ENCODE measurements at regions not wholly inside any gene's neighbourhood (a gene's known extent, or its start where the extent isn't known, plus 50 kb on each side); places are given as distances from the start of the nearest gene placed in this dataset.
A peak's percentile ranks its signal among the peaks of the same experiment; 100 is the strongest.

- no peak overlapping the region for H3K27ac ChIP-seq (ENCODE audit: low read length)
- DNase-seq (no peak), ATAC-seq (no peak)
- no peaks in the 10 kb centered on the region for H3K9me3 ChIP-seq (ENCODE audit: control insufficient read depth, insufficient read depth, low read length)
- intact Hi-C loops (cut with micrococcal nuclease) = no loop called here
- H3K9me3 Mint-ChIP-seq = peaks cover 0 to 5% of the 10 kb centered on the region in 2 donors
- no peak overlapping the region for H3K4me3 Mint-ChIP-seq
- no peaks in the 10 kb centered on the region for H3K4me1 Mint-ChIP-seq
- no peaks in the 10 kb centered on the region for H3K36me3 ChIP-seq (ENCODE audit: control insufficient read depth, insufficient read depth, low read length)
- H3K4me3 ChIP-seq (ENCODE audit: low read length) = no peak overlapping the region
- no peak for TF ChIP-seq CTCF (IDR thresholded peaks at IDR 0.05)
- H3K4me1 ChIP-seq (ENCODE audit: control insufficient read depth, insufficient read depth, low read length) = no peaks in the 10 kb centered on the region
- peaks cover 0 to 3% of the 10 kb centered on the region in 2 donors for H3K27me3 Mint-ChIP-seq (ENCODE audit: low read depth in 2 of 2)
- no peak overlapping the region for H3K27ac Mint-ChIP-seq
- H3K27me3 ChIP-seq (ENCODE audit: control insufficient read depth, insufficient read depth, low read length) = no peaks in the 10 kb centered on the region
- no peaks in the 10 kb centered on the region for H3K36me3 Mint-ChIP-seq
Observed at GRCh38 chrX:8025705-8026104, 98.5 kb upstream of the PNPLA4 start.

- Histone ChIP-seq H3K27me3 (ENCODE audit: control insufficient read depth, insufficient read depth, low read length) (no peaks in the 10 kb centered on the region), H3K27ac (ENCODE audit: low read length) (no peak overlapping the region), H3K9me3 (ENCODE audit: control insufficient read depth, insufficient read depth, low read length) (no peaks in the 10 kb centered on the region), H3K4me3 (ENCODE audit: low read length) (no peak overlapping the region), H3K4me1 (ENCODE audit: control insufficient read depth, insufficient read depth, low read length) (no peaks in the 10 kb centered on the region), H3K36me3 (ENCODE audit: control insufficient read depth, insufficient read depth, low read length) (no peaks in the 10 kb centered on the region)
- Mint-ChIP-seq H3K36me3 (no peaks in the 10 kb centered on the region), H3K4me3 (no peak overlapping the region), H3K4me1 (no peaks in the 10 kb centered on the region), H3K27ac (no peak overlapping the region), H3K9me3 (peaks cover 0 to 3% of the 10 kb centered on the region in 2 donors), H3K27me3 (ENCODE audit: low read depth in 2 of 2) (peaks cover 0 to 3% of the 10 kb centered on the region in 2 donors)
- intact Hi-C loops (cut with micrococcal nuclease) = no loop called here
- ATAC-seq = no peak
- TF ChIP-seq CTCF (IDR thresholded peaks at IDR 0.05) = no peak
- 88% methylated on average over 2 of the region's 5 CpGs for WGBS (ENCODE audit: insufficient coverage)
- DNase-seq = no peak
Observed at GRCh38 chrX:8018934-8019333, 91.7 kb upstream of the PNPLA4 start.

- 100% methylated on average over 1 of the region's 4 CpGs for WGBS (ENCODE audit: insufficient coverage)
- ATAC-seq (no peak), DNase-seq (no peak)
- no peaks in the 10 kb centered on the region for H3K36me3 ChIP-seq (ENCODE audit: control insufficient read depth, insufficient read depth, low read length)
- Mint-ChIP-seq H3K36me3 (no peaks in the 10 kb centered on the region), H3K27me3 (ENCODE audit: low read depth in 2 of 2) (no peaks in the 10 kb centered on the region), H3K27ac (no peak overlapping the region), H3K4me3 (no peak overlapping the region), H3K4me1 (peaks cover 6 to 10% of the 10 kb centered on the region in 2 donors), H3K9me3 (no peaks in the 10 kb centered on the region)
- no peaks in the 10 kb centered on the region for H3K4me1 ChIP-seq (ENCODE audit: control insufficient read depth, insufficient read depth, low read length)
- intact Hi-C loops (cut with micrococcal nuclease) = no loop called here
- H3K9me3 ChIP-seq (ENCODE audit: control insufficient read depth, insufficient read depth, low read length) = no peaks in the 10 kb centered on the region
- no peaks in the 10 kb centered on the region for H3K27me3 ChIP-seq (ENCODE audit: control insufficient read depth, insufficient read depth, low read length)
- TF ChIP-seq CTCF (IDR thresholded peaks at IDR 0.05) = no peak
- H3K4me3 ChIP-seq (ENCODE audit: low read length) = no peak overlapping the region
- H3K27ac ChIP-seq (ENCODE audit: low read length) = no peak overlapping the region
Observed at GRCh38 chrX:8010105-8010504, 82.9 kb upstream of the PNPLA4 start.

GRCh38 chrX:8005678-8006347 lies 78.6 kb upstream of the PNPLA4 start:
- Mint-ChIP-seq H3K4me3 (peak overlapping the region; percentile 56), H3K4me1 (peaks cover 6 to 10% of the 10 kb centered on the region in 2 donors), H3K9me3 (no peaks in the 10 kb centered on the region), H3K36me3 (no peaks in the 10 kb centered on the region), H3K27ac (peak overlapping the region; percentile 58 to 72), H3K27me3 (ENCODE audit: low read depth in 2 of 2) (no peaks in the 10 kb centered on the region)
- Histone ChIP-seq H3K36me3 (ENCODE audit: control insufficient read depth, insufficient read depth, low read length) (no peaks in the 10 kb centered on the region), H3K27ac (ENCODE audit: low read length) (peak overlapping the region; percentile 63), H3K4me3 (ENCODE audit: low read length) (no peak overlapping the region), H3K27me3 (ENCODE audit: control insufficient read depth, insufficient read depth, low read length) (no peaks in the 10 kb centered on the region), H3K9me3 (ENCODE audit: control insufficient read depth, insufficient read depth, low read length) (no peaks in the 10 kb centered on the region), H3K4me1 (ENCODE audit: control insufficient read depth, insufficient read depth, low read length) (no peaks in the 10 kb centered on the region)
- peak in 1 of 2 donors; percentile 2 for DNase-seq
- intact Hi-C loops (cut with micrococcal nuclease) = no loop called here
- peak in 2 of 3 donors; percentile 38 to 73 for ATAC-seq
- 17% methylated on average over 1 of the region's 2 CpGs for WGBS (ENCODE audit: insufficient coverage)
- TF ChIP-seq CTCF (IDR thresholded peaks at IDR 0.05) = no peak
